GM13976 (cell line): ENCODE measurements at regions not wholly inside any gene's neighbourhood (a gene's known extent, or its start where the extent isn't known, plus 50 kb on each side); places are given as distances from the start of the nearest gene placed in this dataset.
"Not testable (repeated sequence)": the region's sequence is repeated elsewhere in the genome, so short reads cannot be mapped to it uniquely, and the experiment has no call there.

Source experiments
- DNase-seq: peaks from one replicate; pipeline ENCODE4 v3.0.0; 2012; ENCODE audit warnings: low spot score
- CTCF ChIP-seq: IDR thresholded peaks from 2 replicates; pipeline ENCODE4 v1.5.1; 2012; ENCODE audit warnings: borderline replicate concordance, mild to moderate bottlenecking; ENCODE audit not compliant: insufficient read depth; ENCODE audit errors: extremely low read depth, missing control alignments, control extremely low read depth
- in situ Hi-C: fragments of 300-500 bp; cut with MboI; formaldehyde crosslinking; loops from one replicate; pipeline ENCODE4 v1.12.0; 2022; ENCODE audit warnings: low sequenced_read_pairs, mixed read lengths, inconsistent platforms; ENCODE audit not compliant: unreplicated experiment

GRCh38 chr17:28256881-28257280 is 62.1 kb upstream of the TMEM97 start:
- in situ Hi-C loops: loop anchor here (25.0 kb wide), 1 partner anchor 470 kb away; no protein-coding TSS in a partner anchor
- no peak for TF ChIP-seq CTCF

GRCh38 chr17:28258347-28258887 is 60.6 kb upstream of the TMEM97 start:
- no peak for TF ChIP-seq CTCF
- in situ Hi-C loops: loop anchor here (25.0 kb wide), 1 partner anchor 471 kb away; no protein-coding TSS in a partner anchor
- DNase-seq: no peak

More at GRCh38 chr17:28256881-28257280, 62.1 kb upstream of the TMEM97 start:
- DNase-seq: no peak

- in situ Hi-C loops: loop anchor here (25.0 kb wide), 1 partner anchor 474 kb away; no protein-coding TSS in a partner anchor
- no peak for DNase-seq
- no peak for TF ChIP-seq CTCF
Measured at GRCh38 chr17:28261219-28261618, 57.8 kb upstream of the TMEM97 start.

GRCh38 chr17:28262123-28262745 is 56.8 kb upstream of the TMEM97 start:
- in situ Hi-C loops: loop anchor here (25.0 kb wide), 1 partner anchor 475 kb away; no protein-coding TSS in a partner anchor
- DNase-seq: not testable (repeated sequence)

GRCh38 chr17:28264902-28265548 is 54.0 kb upstream of the TMEM97 start:
- not testable (repeated sequence) for DNase-seq
- in situ Hi-C loops: loop anchor here (25.0 kb wide), 1 partner anchor 478 kb away; no protein-coding TSS in a partner anchor

GRCh38 chr17:28265856-28266546 is 53.0 kb upstream of the TMEM97 start:
- DNase-seq: not testable (repeated sequence)
- in situ Hi-C loops: loop anchor here (25.0 kb wide), 1 partner anchor 479 kb away; no protein-coding TSS in a partner anchor

GRCh38 chr17:28266547-28266920 is 52.5 kb upstream of the TMEM97 start:
- in situ Hi-C loops: loop anchor here (25.0 kb wide), 1 partner anchor 479 kb away; no protein-coding TSS in a partner anchor
- DNase-seq: not testable (repeated sequence)

- DNase-seq: not testable (repeated sequence)
- in situ Hi-C loops: loop anchor here (25.0 kb wide), 1 partner anchor 480 kb away; no protein-coding TSS in a partner anchor
Measured at GRCh38 chr17:28266926-28267719, 51.9 kb upstream of the TMEM97 start.
